HCT116 (cell line): ENCODE measurements at regions not wholly inside any gene's neighbourhood (a gene's known extent, or its start where the extent isn't known, plus 50 kb on each side); places are given as distances from the start of the nearest gene placed in this dataset.

Experiments used
- ATAC-seq: fragments of 200-7000 bp; cut with Tn5 transposase; 2 replicates; pipeline ENCODE4 v1.9.1; 2020; ENCODE audit warnings: mild to moderate bottlenecking, moderate library complexity
- BruUV-seq: library from RNA; stranded (reverse); fragments of 400-500 nt; replicated peaks from 2 replicates; lab custom pipeline; 2021; lab: Mats Ljungman, UMichigan
- CTCF ChIA-PET: fragments of 300-600 bp; sonication (Branson Sonifier 250); formaldehyde crosslinking; loops from one replicate; lab custom pipeline; 2021; ENCODE audit warnings: antibody characterized with exemption; lab: Charles Lee
- POLR2A ChIA-PET: fragments of 300-600, 350-600 bp; sonication (Branson Sonifier 250); formaldehyde crosslinking; loops from one replicate; lab custom pipeline; 2021; ENCODE audit warnings: antibody characterized with exemption; lab: Charles Lee
- RAD21 ChIA-PET, 2 experiments: fragments of 300-600 bp; sonication (Branson Sonifier 250); formaldehyde crosslinking; loops; one replicate each; lab custom pipeline; 2023; ENCODE audit warnings: low total read pairs in 2 of 2; ENCODE audit not compliant: uncharacterized antibody in 2 of 2, unreplicated experiment in 2 of 2, low non-redundant PET in 1 of 2; lab: Charles Lee
- DNase-seq: peaks from one replicate; pipeline ENCODE4 v3.0.0-alpha.2; 2010; ENCODE audit warnings: low read depth, low spot score
- H2AFZ ChIP-seq: fragments of 200-600 bp; shearing (Covaris generic), sonication (generic); 2 replicates; pipeline ENCODE4 v1.6.1; 2017; ENCODE audit warnings: low read depth, mixed run types, mixed read lengths, antibody characterized with exemption, low read length; ENCODE audit not compliant: poor library complexity, severe bottlenecking
- H3K27ac ChIP-seq: 2 replicates; pipeline ENCODE4 v1.5.1; 2012; ENCODE audit warnings: low read depth, low read length
- H3K27me3 ChIP-seq: fragments of 200-600 bp; sonication (generic); 2 replicates; pipeline ENCODE4 v1.6.1; 2016; ENCODE audit warnings: mixed run types, low read length, mixed read lengths; ENCODE audit not compliant: insufficient read depth
- H3K36me3 ChIP-seq, 2 experiments: fragments of 200-500 bp in 1 of 2; fragments of 200-600 bp in 1 of 2; sonication (Bioruptor generic) in 1 of 2; sonication (generic) in 1 of 2; 2 replicates each; pipeline versions ENCODE4 v1.5.1 to v1.6.1; 2014 to 2016; ENCODE audit warnings: low read length in 2 of 2, inconsistent platforms in 1 of 2, mixed read lengths in 1 of 2, mixed run types in 1 of 2; ENCODE audit not compliant: insufficient read depth in 2 of 2, control insufficient read depth in 1 of 2
- H3K4me1 ChIP-seq, 2 experiments: fragments of 200-600 bp in 1 of 2; sonication (generic) in 1 of 2; 2 replicates each; pipeline versions ENCODE4 v1.5.1 to v1.6.1; 2012 to 2017; ENCODE audit warnings: low read length in 2 of 2, inconsistent platforms in 1 of 2, mild to moderate bottlenecking in 1 of 2, mixed read lengths in 1 of 2, mixed run types in 1 of 2, moderate library complexity in 1 of 2; ENCODE audit not compliant: insufficient read depth in 2 of 2, control insufficient read depth in 1 of 2
- H3K4me2 ChIP-seq: fragments of 200-600 bp; sonication (generic); 2 replicates; pipeline ENCODE4 v1.6.1; 2017; ENCODE audit warnings: mixed run types, low read length, mixed read lengths
- H3K4me3 ChIP-seq, 2 experiments: fragments of 200-600 bp in 1 of 2; sonication (generic) in 1 of 2; replicated peaks in 1 of 2; 2 replicates each; pipeline ENCODE4 v1.5.1; 2011 to 2016; ENCODE audit warnings: low read length in 2 of 2, control low read depth in 1 of 2, low read depth in 1 of 2, mild to moderate bottlenecking in 1 of 2, mixed read lengths in 1 of 2, mixed run types in 1 of 2
- H3K79me2 ChIP-seq: fragments of 200-600 bp; sonication (generic); 2 replicates; pipeline ENCODE4 v1.6.1; 2017; ENCODE audit warnings: mild to moderate bottlenecking, mixed run types, low read length, moderate library complexity, mixed read lengths; ENCODE audit not compliant: insufficient read depth
- H3K9ac ChIP-seq: fragments of 200-600 bp; sonication (generic); 2 replicates; pipeline ENCODE4 v1.6.1; 2016; ENCODE audit warnings: low read length, mixed read lengths
- H3K9me2 ChIP-seq: fragments of 200-600 bp; sonication (generic), shearing (Covaris generic); 2 replicates; pipeline ENCODE4 v1.6.1; 2017; ENCODE audit warnings: mixed run types, mild to moderate bottlenecking, moderate library complexity; ENCODE audit not compliant: insufficient read depth
- H3K9me3 ChIP-seq, 2 experiments: fragments of 200-500 bp in 1 of 2; fragments of 200-600 bp in 1 of 2; sonication (Bioruptor generic) in 1 of 2; sonication (generic) in 1 of 2; 2 replicates each; pipeline ENCODE4 v1.6.1; 2014 to 2017; ENCODE audit warnings: low read length in 2 of 2, mixed read lengths in 2 of 2, inconsistent platforms in 1 of 2, low read depth in 1 of 2, mild to moderate bottlenecking in 1 of 2, mixed run types in 1 of 2, moderate library complexity in 1 of 2; ENCODE audit not compliant: control insufficient read depth in 1 of 2, insufficient read depth in 1 of 2
- H4K20me1 ChIP-seq: fragments of 200-600 bp; sonication (generic), shearing (Covaris generic); 2 replicates; pipeline ENCODE4 v1.6.1; 2017; ENCODE audit warnings: mixed run types, mild to moderate bottlenecking, moderate library complexity; ENCODE audit not compliant: insufficient read depth
- CEBPB ChIP-seq: IDR thresholded peaks from 2 replicates; pipeline ENCODE4 v1.6.1; 2012; ENCODE audit warnings: low read depth
- EZH2 ChIP-seq: fragments of 200-600 bp; sonication (generic); IDR thresholded peaks from 2 replicates; pipeline ENCODE4 v1.6.1; 2017; ENCODE audit warnings: antibody characterized with exemption, mixed run types
- FOSL1 ChIP-seq: IDR thresholded peaks from 2 replicates; pipeline ENCODE4 v1.6.1; 2012; ENCODE audit warnings: low read depth
- JUND ChIP-seq: IDR thresholded peaks from 2 replicates; pipeline ENCODE4 v1.6.1; 2012
- POLR2A ChIP-seq: IDR thresholded peaks from 2 replicates; pipeline ENCODE4 v1.7.0; 2011; ENCODE audit warnings: borderline replicate concordance; ENCODE audit not compliant: insufficient read depth, insufficient read length; ENCODE audit errors: extremely low read depth
- POLR2AphosphoS5 ChIP-seq: IDR thresholded peaks from 2 replicates; pipeline ENCODE4 v1.6.1; 2011; ENCODE audit warnings: mild to moderate bottlenecking, low read depth, low read length, moderate library complexity
- RAD21 ChIP-seq: IDR thresholded peaks from 2 replicates; pipeline ENCODE4 v1.6.1; 2012; ENCODE audit warnings: low read depth, mild to moderate bottlenecking
- SIN3A ChIP-seq: IDR thresholded peaks from 2 replicates; pipeline ENCODE4 v1.6.1; 2012; ENCODE audit warnings: low read depth
- SP1 ChIP-seq: IDR thresholded peaks from 2 replicates; pipeline ENCODE4 v1.6.1; 2012; ENCODE audit warnings: low read depth
- SRF ChIP-seq: IDR thresholded peaks from 2 replicates; pipeline ENCODE4 v1.6.1; 2012; ENCODE audit warnings: low read depth
- TCF7L2 ChIP-seq: IDR thresholded peaks from 2 replicates; pipeline ENCODE4 v1.7.0; 2011; ENCODE audit warnings: borderline replicate concordance, inconsistent platforms; ENCODE audit not compliant: insufficient read depth, insufficient read length; ENCODE audit errors: extremely low read depth
- YY1 ChIP-seq: IDR thresholded peaks from 2 replicates; pipeline ENCODE4 v1.6.1; 2011; ENCODE audit warnings: low read length, low read depth, moderate library complexity, mild to moderate bottlenecking; ENCODE audit not compliant: insufficient replicate concordance; ENCODE audit errors: extremely low read depth
- ZFX ChIP-seq: fragments of 450-650 bp; IDR thresholded peaks from 2 replicates; pipeline ENCODE4 v1.6.1; 2017
- ZNF274 ChIP-seq: fragments of 200-500 bp; sonication (Bioruptor generic); IDR thresholded peaks from 2 replicates; pipeline ENCODE4 v1.6.1; 2014; ENCODE audit warnings: mild to moderate bottlenecking, low read depth, low read length, inconsistent platforms
- intact Hi-C: fragments of 100-400 bp; cut with micrococcal nuclease; formaldehyde crosslinking; loops from 2 replicates; pipeline ENCODE4 v1.10.0; 2022
- TF ChIP-seq, protein P1 (sequence below): IDR thresholded peaks from 2 replicates; pipeline ENCODE4 v1.6.1; 2012; ENCODE audit warnings: low read depth
- TF ChIP-seq, protein P2 (sequence below): IDR thresholded peaks from 2 replicates; pipeline ENCODE4 v1.6.1; 2012
- TF ChIP-seq, protein P3 (sequence below): IDR thresholded peaks from 2 replicates; pipeline ENCODE4 v1.6.1; 2012

DNA sequence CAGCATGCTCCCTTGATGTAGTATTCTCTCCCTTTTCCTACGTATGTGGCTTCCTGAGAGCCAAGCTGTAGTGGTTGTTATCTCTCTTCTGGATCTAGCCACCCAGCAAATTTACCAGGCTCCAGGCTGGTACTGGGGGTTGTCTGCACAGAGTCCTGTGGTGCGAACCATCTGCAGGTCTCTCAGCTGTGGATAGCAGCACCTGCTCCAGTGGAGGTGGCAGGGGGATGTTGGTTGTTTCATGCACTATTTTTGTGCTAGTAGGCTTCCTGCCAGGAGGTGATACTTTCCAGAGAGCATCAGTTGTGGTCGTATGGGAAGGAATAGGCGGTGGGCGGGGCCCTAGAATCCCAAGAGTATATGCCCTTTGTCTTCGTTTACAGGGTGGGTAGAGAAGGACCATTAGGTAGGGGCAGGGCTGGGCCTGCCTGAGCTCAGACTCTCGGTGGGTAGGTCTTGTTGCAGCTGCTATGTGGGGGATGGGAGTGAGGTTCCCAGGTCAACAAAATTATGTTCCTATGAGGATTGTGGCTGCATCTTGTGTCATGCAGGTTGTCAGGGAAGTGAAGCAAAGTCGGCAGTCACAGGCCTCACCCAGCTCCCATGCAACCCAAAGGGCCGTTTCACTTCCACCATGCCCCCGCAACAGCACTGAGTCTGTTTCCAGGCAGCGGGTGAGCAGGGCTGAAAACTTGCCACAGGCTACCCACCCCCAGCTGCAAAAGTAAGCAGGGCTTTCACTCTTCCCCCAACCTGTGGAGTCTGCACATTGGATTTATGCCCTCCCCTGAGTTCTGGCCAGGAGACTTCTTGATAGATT, 1139.5 kb downstream of the BCL11A start:
- POLR2A ChIA-PET: no interaction called here
- H2AFZ ChIP-seq: no peak overlapping the region
- TF ChIP-seq, protein P1, sequence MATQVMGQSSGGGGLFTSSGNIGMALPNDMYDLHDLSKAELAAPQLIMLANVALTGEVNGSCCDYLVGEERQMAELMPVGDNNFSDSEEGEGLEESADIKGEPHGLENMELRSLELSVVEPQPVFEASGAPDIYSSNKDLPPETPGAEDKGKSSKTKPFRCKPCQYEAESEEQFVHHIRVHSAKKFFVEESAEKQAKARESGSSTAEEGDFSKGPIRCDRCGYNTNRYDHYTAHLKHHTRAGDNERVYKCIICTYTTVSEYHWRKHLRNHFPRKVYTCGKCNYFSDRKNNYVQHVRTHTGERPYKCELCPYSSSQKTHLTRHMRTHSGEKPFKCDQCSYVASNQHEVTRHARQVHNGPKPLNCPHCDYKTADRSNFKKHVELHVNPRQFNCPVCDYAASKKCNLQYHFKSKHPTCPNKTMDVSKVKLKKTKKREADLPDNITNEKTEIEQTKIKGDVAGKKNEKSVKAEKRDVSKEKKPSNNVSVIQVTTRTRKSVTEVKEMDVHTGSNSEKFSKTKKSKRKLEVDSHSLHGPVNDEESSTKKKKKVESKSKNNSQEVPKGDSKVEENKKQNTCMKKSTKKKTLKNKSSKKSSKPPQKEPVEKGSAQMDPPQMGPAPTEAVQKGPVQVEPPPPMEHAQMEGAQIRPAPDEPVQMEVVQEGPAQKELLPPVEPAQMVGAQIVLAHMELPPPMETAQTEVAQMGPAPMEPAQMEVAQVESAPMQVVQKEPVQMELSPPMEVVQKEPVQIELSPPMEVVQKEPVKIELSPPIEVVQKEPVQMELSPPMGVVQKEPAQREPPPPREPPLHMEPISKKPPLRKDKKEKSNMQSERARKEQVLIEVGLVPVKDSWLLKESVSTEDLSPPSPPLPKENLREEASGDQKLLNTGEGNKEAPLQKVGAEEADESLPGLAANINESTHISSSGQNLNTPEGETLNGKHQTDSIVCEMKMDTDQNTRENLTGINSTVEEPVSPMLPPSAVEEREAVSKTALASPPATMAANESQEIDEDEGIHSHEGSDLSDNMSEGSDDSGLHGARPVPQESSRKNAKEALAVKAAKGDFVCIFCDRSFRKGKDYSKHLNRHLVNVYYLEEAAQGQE: no peak
- TF ChIP-seq JUND (no peak), ZFX (no peak), YY1 (no peak), SP1 (no peak), SRF (no peak), POLR2AphosphoS5 (no peak), TCF7L2 (no peak), SIN3A (no peak), CEBPB (no peak), RAD21 (no peak), EZH2 (no peak), ZNF274 (no peak), FOSL1 (no peak), POLR2A (no peak)
- TF ChIP-seq, protein P2, sequence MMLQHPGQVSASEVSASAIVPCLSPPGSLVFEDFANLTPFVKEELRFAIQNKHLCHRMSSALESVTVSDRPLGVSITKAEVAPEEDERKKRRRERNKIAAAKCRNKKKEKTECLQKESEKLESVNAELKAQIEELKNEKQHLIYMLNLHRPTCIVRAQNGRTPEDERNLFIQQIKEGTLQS: no peak
- TF ChIP-seq, protein P3, sequence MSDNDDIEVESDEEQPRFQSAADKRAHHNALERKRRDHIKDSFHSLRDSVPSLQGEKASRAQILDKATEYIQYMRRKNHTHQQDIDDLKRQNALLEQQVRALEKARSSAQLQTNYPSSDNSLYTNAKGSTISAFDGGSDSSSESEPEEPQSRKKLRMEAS: no peak
- H4K20me1 ChIP-seq: no peaks in the 10 kb centered on the region
- no peaks in the 10 kb centered on the region for H3K79me2 ChIP-seq
- ATAC-seq (no peak), DNase-seq (no peak)
- intact Hi-C loops: no loop called here
- H3K9me2 ChIP-seq: no peaks in the 10 kb centered on the region
- H3K27ac ChIP-seq: no peak overlapping the region
- no peaks in the 10 kb centered on the region for H3K27me3 ChIP-seq
- BruUV-seq: no TSS peak
- no peaks in the 10 kb centered on the region for H3K36me3 ChIP-seq
- no peak overlapping the region for H3K4me3 ChIP-seq
- H3K9ac ChIP-seq: no peak overlapping the region
- CTCF ChIA-PET: no interaction called here
- peaks cover 0 to 8% of the 10 kb centered on the region in 2 experiments; a peak in 2 of 4 replicates for H3K9me3 ChIP-seq
- RAD21 ChIA-PET: no interaction called here
- no peak overlapping the region for H3K4me2 ChIP-seq
- H3K4me1 ChIP-seq: no peaks in the 10 kb centered on the region
